Skeletal muscle tissue (tissue), 3 donors: ENCODE measurements at regions not wholly inside any gene's neighbourhood (a gene's known extent, or its start where the extent isn't known, plus 50 kb on each side); places are given as distances from the start of the nearest gene placed in this dataset.

ENCODE experiments used
- H3K27ac ChIP-seq: one replicate; pipeline ENCODE4 v1.7.0; 2013; ENCODE audit warnings: mild to moderate bottlenecking, low read depth, low read length, inconsistent platforms
- H3K27me3 ChIP-seq, 3 donors: one replicate each; pipeline ENCODE4 v1.7.0; 2013; ENCODE audit warnings: low read length in 3 of 3; ENCODE audit not compliant: control insufficient read depth in 3 of 3, insufficient read depth in 3 of 3
- H3K36me3 ChIP-seq, 3 donors: one replicate each; pipeline ENCODE4 v1.7.0; 2013; ENCODE audit warnings: low read length in 3 of 3; ENCODE audit not compliant: control insufficient read depth in 3 of 3, insufficient read depth in 3 of 3
- H3K4me1 ChIP-seq, 3 donors: one replicate each; pipeline ENCODE4 v1.7.0; 2013; ENCODE audit warnings: low read length in 3 of 3, mild to moderate bottlenecking in 3 of 3; ENCODE audit not compliant: control insufficient read depth in 3 of 3, insufficient read depth in 3 of 3
- H3K4me3 ChIP-seq, 3 donors: one replicate each; pipeline ENCODE4 v1.7.0; 2013; ENCODE audit warnings: low read length in 3 of 3
- H3K9ac ChIP-seq, 3 donors: one replicate each; pipeline ENCODE4 v1.7.0; 2013; ENCODE audit warnings: low read length in 3 of 3, mild to moderate bottlenecking in 3 of 3, moderate library complexity in 2 of 3, low read depth in 1 of 3
- H3K9me3 ChIP-seq, 3 donors: one replicate each; pipeline ENCODE4 v1.7.0; 2013; ENCODE audit warnings: low read length in 3 of 3; ENCODE audit not compliant: control insufficient read depth in 3 of 3
- donor health status: Osteomylitis.

DNA sequence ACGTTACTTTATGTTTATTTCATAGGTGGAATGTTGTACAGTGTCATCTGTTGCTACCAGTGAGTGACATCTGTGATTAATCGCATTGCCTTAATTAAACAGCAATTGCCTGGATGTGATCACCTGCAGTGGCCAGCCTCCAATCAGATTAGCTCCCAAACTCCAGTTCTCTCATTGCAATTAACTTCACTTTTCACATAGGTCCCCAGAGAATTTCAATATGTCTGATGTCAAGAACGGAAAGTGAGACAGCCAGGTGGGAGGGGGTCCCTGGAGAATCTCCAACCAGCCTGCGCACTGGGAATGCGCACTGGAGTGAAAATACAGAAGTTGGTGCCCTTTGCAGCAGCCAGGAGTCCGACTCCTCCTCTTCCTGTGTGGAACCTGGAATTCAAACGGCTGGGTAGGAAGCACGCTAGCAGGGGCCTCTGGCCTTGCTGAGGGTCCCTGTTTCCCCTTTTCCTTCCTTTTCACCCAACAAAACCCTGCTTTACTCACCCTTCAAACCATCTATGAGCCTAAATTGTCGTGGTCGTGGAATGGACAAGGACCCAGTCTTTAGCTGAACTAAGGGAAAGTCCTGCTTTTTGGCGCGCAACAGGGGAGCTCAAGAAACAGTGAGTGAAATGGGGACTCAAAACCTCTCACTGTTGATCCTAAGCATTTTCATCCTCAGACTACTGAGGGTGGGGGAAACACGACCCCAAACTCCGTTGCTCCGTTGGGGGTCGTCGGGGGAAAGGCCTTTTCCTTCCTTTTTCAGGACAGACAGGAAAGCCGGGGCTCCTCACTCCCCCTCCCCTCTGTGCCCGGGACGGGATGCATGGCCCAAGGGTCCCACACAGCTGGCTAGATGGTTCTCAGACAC, 1355.5 kb upstream of the LRRTM3 start:
- Histone ChIP-seq H3K4me3 (peak overlapping the region; percentile 51 to 73 (median 59)), H3K36me3 (no peaks in the 10 kb centered on the region), H3K9me3 (no peaks in the 10 kb centered on the region), H3K27ac (no peak overlapping the region), H3K27me3 (no peaks in the 10 kb centered on the region), H3K4me1 (no peaks in the 10 kb centered on the region), H3K9ac (peak overlapping the region; percentile 50 to 75 (median 65))

GRCh38 chr10:65571011-65571570, 1354.7 kb upstream of the LRRTM3 start:
- peak overlapping the region; percentile 51 to 73 (median 59) for H3K4me3 ChIP-seq
- no peaks in the 10 kb centered on the region for H3K4me1 ChIP-seq
- no peak overlapping the region for H3K27ac ChIP-seq
- H3K9me3 ChIP-seq, result no peaks in the 10 kb centered on the region
- H3K27me3 ChIP-seq, result no peaks in the 10 kb centered on the region
- no peaks in the 10 kb centered on the region for H3K36me3 ChIP-seq
- H3K9ac ChIP-seq, result peak overlapping the region in 2 of 3 donors; percentile 65 to 75

DNA sequence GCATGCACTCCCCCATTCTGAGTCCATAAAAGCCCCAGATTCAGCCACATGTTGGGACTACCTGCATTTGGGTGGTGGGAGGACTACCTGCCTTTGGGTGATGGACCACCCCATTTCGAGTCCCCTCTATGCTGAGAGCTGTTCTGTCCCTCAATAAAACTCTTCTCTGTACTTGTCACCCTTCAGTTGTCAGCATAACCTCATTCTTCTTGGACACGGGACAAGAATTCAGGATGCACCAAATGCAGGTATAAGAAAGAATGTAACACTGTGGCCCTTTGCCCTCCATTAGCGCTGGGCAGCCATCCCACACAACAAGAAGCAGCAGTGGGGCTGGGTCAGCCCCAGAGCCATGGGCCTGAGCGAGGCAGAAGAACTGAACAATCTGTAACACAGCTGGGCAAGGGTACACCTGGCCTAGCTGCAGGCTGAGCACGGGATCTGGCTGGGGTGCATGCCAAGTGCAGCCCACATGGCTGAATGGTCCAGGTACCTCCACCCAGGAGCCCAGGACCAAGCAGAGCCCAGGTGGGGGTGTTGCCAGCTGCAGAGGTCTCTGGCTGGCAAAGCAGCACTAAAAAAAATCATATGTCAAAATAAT, 1344.3 kb upstream of the LRRTM3 start:
- H3K36me3 ChIP-seq, result no peaks in the 10 kb centered on the region
- H3K4me3 ChIP-seq, result no peak overlapping the region
- no peak overlapping the region for H3K9ac ChIP-seq
- H3K27ac ChIP-seq, result no peak overlapping the region
- no peaks in the 10 kb centered on the region for H3K27me3 ChIP-seq
- H3K9me3 ChIP-seq, result peaks cover 3 to 7% (median 4%) of the 10 kb centered on the region in 3 donors
- H3K4me1 ChIP-seq, result no peaks in the 10 kb centered on the region

GRCh38 chr10:65602182-65602865, 1323.5 kb upstream of the LRRTM3 start:
- no peak overlapping the region for H3K9ac ChIP-seq
- no peaks in the 10 kb centered on the region for H3K36me3 ChIP-seq
- H3K9me3 ChIP-seq, result no peaks in the 10 kb centered on the region
- no peak overlapping the region for H3K27ac ChIP-seq
- no peaks in the 10 kb centered on the region for H3K4me1 ChIP-seq
- no peaks in the 10 kb centered on the region for H3K27me3 ChIP-seq
- H3K4me3 ChIP-seq, result no peak overlapping the region

- Histone ChIP-seq H3K9ac (no peak overlapping the region), H3K9me3 (peaks cover 0 to 8% (median 7%) of the 10 kb centered on the region in 3 donors), H3K27ac (no peak overlapping the region), H3K27me3 (no peaks in the 10 kb centered on the region), H3K36me3 (no peaks in the 10 kb centered on the region), H3K4me1 (no peaks in the 10 kb centered on the region), H3K4me3 (no peak overlapping the region)
Observed at GRCh38 chr10:65611592-65611991, 1314.2 kb upstream of the LRRTM3 start.

GRCh38 chr10:65614956-65615565, 1310.8 kb upstream of the LRRTM3 start:
- no peak overlapping the region for H3K4me3 ChIP-seq
- no peak overlapping the region for H3K9ac ChIP-seq
- H3K27ac ChIP-seq, result no peak overlapping the region
- H3K36me3 ChIP-seq, result no peaks in the 10 kb centered on the region
- H3K27me3 ChIP-seq, result no peaks in the 10 kb centered on the region
- peaks cover 0 to 8% (median 7%) of the 10 kb centered on the region in 3 donors for H3K9me3 ChIP-seq
- H3K4me1 ChIP-seq, result no peaks in the 10 kb centered on the region

- H3K27ac ChIP-seq, result no peak overlapping the region
- H3K36me3 ChIP-seq, result no peaks in the 10 kb centered on the region
- H3K4me1 ChIP-seq, result no peaks in the 10 kb centered on the region
- peaks cover 0 to 8% (median 7%) of the 10 kb centered on the region in 3 donors for H3K9me3 ChIP-seq
- H3K9ac ChIP-seq, result no peak overlapping the region
- H3K27me3 ChIP-seq, result no peaks in the 10 kb centered on the region
- H3K4me3 ChIP-seq, result no peak overlapping the region
Observed at GRCh38 chr10:65618126-65618525, 1307.7 kb upstream of the LRRTM3 start.

DNA sequence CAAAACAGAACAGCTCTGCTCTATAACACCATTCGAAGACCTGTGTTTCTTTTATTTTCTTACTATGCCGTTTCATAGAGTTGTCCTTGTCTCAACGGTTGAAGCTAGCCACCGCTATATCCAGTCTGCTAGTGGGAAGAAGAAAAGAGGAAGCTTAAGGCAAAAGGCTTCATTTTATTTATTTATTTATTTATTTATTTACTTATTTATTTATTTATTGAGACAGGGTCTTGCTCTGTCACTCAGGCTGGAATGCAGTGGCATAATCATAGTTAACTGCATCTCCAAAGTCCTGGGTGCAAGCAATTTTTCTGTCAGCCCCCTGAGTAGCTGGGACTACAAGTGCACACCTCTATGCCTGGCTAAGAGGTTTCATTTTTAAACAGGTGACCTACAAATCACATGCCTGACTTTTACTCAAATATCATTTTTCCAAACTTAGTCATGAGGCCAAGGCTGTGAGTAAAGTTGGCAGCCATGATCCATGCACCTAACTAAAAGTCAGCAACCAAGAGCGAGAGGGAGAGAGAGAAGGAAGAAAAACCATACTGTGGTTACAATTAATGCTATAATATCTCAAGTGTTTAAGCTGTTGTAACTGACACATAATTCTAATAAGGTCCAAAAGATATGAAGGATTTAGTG, 1305.3 kb upstream of the LRRTM3 start:
- no peaks in the 10 kb centered on the region for H3K36me3 ChIP-seq
- H3K27ac ChIP-seq, result no peak overlapping the region
- H3K27me3 ChIP-seq, result no peaks in the 10 kb centered on the region

DNA sequence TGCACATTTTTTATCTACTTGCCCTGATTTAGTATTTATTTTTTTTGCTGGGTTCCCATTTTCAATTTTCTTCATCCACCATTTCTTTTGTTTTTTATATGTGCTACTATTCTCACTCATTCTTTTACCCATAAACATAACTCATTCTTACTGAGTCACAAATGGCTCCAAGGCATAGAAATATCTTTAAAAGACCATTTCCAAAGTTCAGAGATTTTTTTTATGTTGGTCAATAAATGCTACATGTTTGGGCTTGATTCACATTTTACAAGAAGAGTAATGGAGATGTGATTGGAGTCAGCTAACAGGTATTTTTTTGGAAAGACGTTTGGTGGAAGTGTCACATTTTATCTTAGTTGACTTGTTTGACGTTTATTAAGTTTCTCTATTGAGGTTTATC, 1303.2 kb upstream of the LRRTM3 start:
- H3K9me3 ChIP-seq, result no peaks in the 10 kb centered on the region
- H3K4me1 ChIP-seq, result no peaks in the 10 kb centered on the region
- no peaks in the 10 kb centered on the region for H3K36me3 ChIP-seq
- H3K27me3 ChIP-seq, result no peaks in the 10 kb centered on the region
- H3K27ac ChIP-seq, result no peak overlapping the region
- no peak overlapping the region for H3K4me3 ChIP-seq
- H3K9ac ChIP-seq, result no peak overlapping the region

More for the DNA sequence above, 1305.3 kb upstream of the LRRTM3 start:
- Histone ChIP-seq H3K9ac (no peak overlapping the region), H3K4me3 (no peak overlapping the region), H3K9me3 (no peaks in the 10 kb centered on the region), H3K4me1 (no peaks in the 10 kb centered on the region)
